ENCODE measurements at regions not wholly inside any gene's neighbourhood (a gene's known extent, or its start where the extent isn't known, plus 50 kb on each side); places are given as distances from the start of the nearest gene placed in this dataset.

- no peak for TF ChIP-seq CTCF (IDR thresholded peaks at IDR 0.05)
- Histone ChIP-seq H3K4me3 (no peak overlapping the region), H3K36me3 (no peaks in the 10 kb centered on the region), H3K27ac (peak overlapping the region; percentile 82), H3K4me1 (no peaks in the 10 kb centered on the region), H3K27me3 (no peaks in the 10 kb centered on the region), H3K9me3 (no peaks in the 10 kb centered on the region)
- ATAC-seq (peak; percentile 86), DNase-seq (no peak)
- intact Hi-C loops (cut with DNase I): no loop called here
Measured at GRCh38 chrX:20362268-20363267, 95.9 kb upstream of the RPS6KA3 start.

GRCh38 chrX:20361890-20362262, 95.2 kb upstream of the RPS6KA3 start:
- H3K4me1 ChIP-seq: no peaks in the 10 kb centered on the region
- H3K36me3 ChIP-seq: no peaks in the 10 kb centered on the region
- no peaks in the 10 kb centered on the region for H3K9me3 ChIP-seq
- peak overlapping the region; percentile 82 for H3K27ac ChIP-seq
- DNase-seq (no peak), ATAC-seq (peak; percentile 81)
- TF ChIP-seq CTCF (IDR thresholded peaks at IDR 0.05): no peak
- no peak overlapping the region for H3K4me3 ChIP-seq
- intact Hi-C loops (cut with DNase I): no loop called here
- H3K27me3 ChIP-seq: no peaks in the 10 kb centered on the region

- intact Hi-C loops (cut with DNase I): no loop called here
- Histone ChIP-seq H3K4me3 (no peak overlapping the region), H3K36me3 (no peaks in the 10 kb centered on the region), H3K9me3 (no peaks in the 10 kb centered on the region), H3K27me3 (no peaks in the 10 kb centered on the region), H3K27ac (peak overlapping the region; percentile 82), H3K4me1 (no peaks in the 10 kb centered on the region)
- ATAC-seq (peak; percentile 33), DNase-seq (no peak)
- no peak for TF ChIP-seq CTCF (IDR thresholded peaks at IDR 0.05)
Measured at GRCh38 chrX:20361081-20361889, 94.6 kb upstream of the RPS6KA3 start.

GRCh38 chrX:20355187-20355586, 88.5 kb upstream of the RPS6KA3 start:
- no peaks in the 10 kb centered on the region for H3K36me3 ChIP-seq
- TF ChIP-seq CTCF (IDR thresholded peaks at IDR 0.05): no peak
- H3K9me3 ChIP-seq: no peaks in the 10 kb centered on the region
- no peak overlapping the region for H3K27ac ChIP-seq
- intact Hi-C loops (cut with DNase I): no loop called here
- H3K4me3 ChIP-seq: no peak overlapping the region
- no peaks in the 10 kb centered on the region for H3K4me1 ChIP-seq
- H3K27me3 ChIP-seq: no peaks in the 10 kb centered on the region
- ATAC-seq (no peak), DNase-seq (no peak)

- intact Hi-C loops (cut with DNase I): no loop called here
- H3K9me3 ChIP-seq: no peaks in the 10 kb centered on the region
- TF ChIP-seq CTCF (IDR thresholded peaks at IDR 0.05): no peak
- H3K4me3 ChIP-seq: no peak overlapping the region
- no peak for ATAC-seq
- no peak overlapping the region for H3K27ac ChIP-seq
- H3K27me3 ChIP-seq: no peaks in the 10 kb centered on the region
- DNase-seq: no peak
- H3K36me3 ChIP-seq: no peaks in the 10 kb centered on the region
- no peaks in the 10 kb centered on the region for H3K4me1 ChIP-seq
Measured at GRCh38 chrX:20354505-20354904, 87.8 kb upstream of the RPS6KA3 start.

Data from upper lobe of right lung (tissue), 1 donor.